Activated CD4-positive, alpha-beta T cell treated with anti-CD3 and anti-CD28 coated beads for 48 hours (primary cell): ENCODE measurements at regions not wholly inside any gene's neighbourhood (a gene's known extent, or its start where the extent isn't known, plus 50 kb on each side); places are given as distances from the start of the nearest gene placed in this dataset.

Source experiments
- DNase-seq: peaks from one replicate; pipeline ENCODE4 v3.0.0-alpha.2; 2020

GRCh38 chr11:45092404-45092785 lies 54.0 kb upstream of the PRDM11 start:
- DNase-seq: no peak

- DNase-seq: peak; percentile 47
These were observed 53.3 kb upstream of the PRDM11 start for GRCh38 chr11:45092901-45093760.

GRCh38 chr11:45093761-45094455 lies 52.5 kb upstream of the PRDM11 start:
- no peak for DNase-seq

- DNase-seq: no peak
These were observed 51.3 kb upstream of the PRDM11 start for GRCh38 chr11:45094958-45095690.

GRCh38 chr11:45095691-45096010 lies 50.8 kb upstream of the PRDM11 start:
- no peak for DNase-seq

GRCh38 chr11:45096636-45097035 lies 49.8 kb upstream of the PRDM11 start:
- DNase-seq: no peak
